Memory B cell (primary cell): ENCODE measurements at regions not wholly inside any gene's neighbourhood (a gene's known extent, or its start where the extent isn't known, plus 50 kb on each side); places are given as distances from the start of the nearest gene placed in this dataset.
"Not testable (repeated sequence)": the region's sequence is repeated elsewhere in the genome, so short reads cannot be mapped to it uniquely, and the experiment has no call there.

Source experiments
- ATAC-seq: fragments of 150-1000 bp; cut with Tn5 transposase; 2 replicates; pipeline ENCODE4 v1.10.0; 2021; ENCODE audit warnings: low read depth, mild to moderate bottlenecking, moderate library complexity
- DNase-seq, 2 donors: peaks; one replicate each; pipeline ENCODE4 v3.0.0; 2022; ENCODE audit warnings: low spot score in 2 of 2
- H3K27ac Mint-ChIP-seq: one replicate; pipeline ENCODE4 v1.8.0; 2022; ENCODE audit warnings: mild to moderate bottlenecking, moderate library complexity, mixed read lengths
- H3K27me3 Mint-ChIP-seq: one replicate; pipeline ENCODE4 v1.8.0; 2022; ENCODE audit warnings: mixed read lengths
- H3K36me3 Mint-ChIP-seq: one replicate; pipeline ENCODE4 v1.8.0; 2022; ENCODE audit warnings: mild to moderate bottlenecking, mixed read lengths
- H3K4me1 Mint-ChIP-seq: one replicate; pipeline ENCODE4 v1.8.0; 2022; ENCODE audit warnings: mixed read lengths
- H3K4me3 Mint-ChIP-seq: one replicate; pipeline ENCODE4 v1.8.0; 2022; ENCODE audit warnings: mild to moderate bottlenecking, moderate library complexity, mixed read lengths
- H3K9me3 Mint-ChIP-seq: one replicate; pipeline ENCODE4 v1.8.0; 2022; ENCODE audit warnings: mixed read lengths

- no peak for ATAC-seq
- Mint-ChIP-seq H3K36me3 (peaks cover 1% of the 10 kb centered on the region), H3K9me3 (no peaks in the 10 kb centered on the region)
Observed at GRCh38 chr2:43001055-43001378, 208.6 kb upstream of the HAAO start.

GRCh38 chr2:43000242-43001054 lies 208.1 kb upstream of the HAAO start:
- peaks cover 2% of the 10 kb centered on the region for H3K27me3 Mint-ChIP-seq

More at GRCh38 chr2:43001055-43001378, 208.6 kb upstream of the HAAO start:
- H3K27me3 Mint-ChIP-seq, result no peaks in the 10 kb centered on the region
- H3K4me1 Mint-ChIP-seq, result peaks cover 2% of the 10 kb centered on the region
- H3K4me3 Mint-ChIP-seq, result no peak overlapping the region
- DNase-seq, result no peak
- no peak overlapping the region for H3K27ac Mint-ChIP-seq

DNA sequence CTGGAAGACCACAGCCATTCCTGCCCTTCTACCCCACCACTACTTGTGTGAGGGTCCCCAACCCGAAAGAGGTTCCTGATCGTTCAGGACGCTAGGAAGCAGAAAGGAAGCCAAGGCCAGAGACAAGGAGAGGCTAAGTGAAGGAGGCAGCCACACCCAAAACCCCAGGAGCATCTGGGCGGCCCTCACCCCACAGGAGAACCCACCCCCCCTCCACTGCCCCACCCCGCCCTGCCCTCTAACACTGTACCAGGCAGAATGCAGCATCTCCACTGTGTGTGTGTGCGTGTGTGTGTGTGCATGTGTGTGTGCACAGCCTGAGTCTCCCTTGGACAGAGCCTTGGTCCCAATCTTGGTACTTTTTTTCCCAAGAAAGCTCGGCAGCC lies 207.5 kb upstream of the HAAO start:
- Mint-ChIP-seq H3K27me3 (peaks cover 2% of the 10 kb centered on the region), H3K4me3 (no peak overlapping the region), H3K36me3 (peaks cover 5% of the 10 kb centered on the region), H3K27ac (no peak overlapping the region), H3K4me1 (peaks cover 2% of the 10 kb centered on the region), H3K9me3 (peaks cover 5% of the 10 kb centered on the region)
- DNase-seq, result no peak
- ATAC-seq, result no peak

More at GRCh38 chr2:43000242-43001054, 208.1 kb upstream of the HAAO start:
- Mint-ChIP-seq H3K9me3 (peaks cover 5% of the 10 kb centered on the region), H3K36me3 (peaks cover 5% of the 10 kb centered on the region), H3K4me1 (peaks cover 2% of the 10 kb centered on the region), H3K27ac (peak overlapping the region; percentile 9), H3K4me3 (no peak overlapping the region)
- DNase-seq (no peak), ATAC-seq (peak; percentile 58)

GRCh38 chr2:42999391-42999841 lies 207.0 kb upstream of the HAAO start:
- H3K27ac Mint-ChIP-seq, result no peak overlapping the region
- H3K4me1 Mint-ChIP-seq, result peaks cover 2% of the 10 kb centered on the region
- peaks cover 5% of the 10 kb centered on the region for H3K36me3 Mint-ChIP-seq
- no peak overlapping the region for H3K4me3 Mint-ChIP-seq
- peaks cover 2% of the 10 kb centered on the region for H3K27me3 Mint-ChIP-seq
- peaks cover 5% of the 10 kb centered on the region for H3K9me3 Mint-ChIP-seq
- no peak for DNase-seq
- no peak for ATAC-seq

DNA sequence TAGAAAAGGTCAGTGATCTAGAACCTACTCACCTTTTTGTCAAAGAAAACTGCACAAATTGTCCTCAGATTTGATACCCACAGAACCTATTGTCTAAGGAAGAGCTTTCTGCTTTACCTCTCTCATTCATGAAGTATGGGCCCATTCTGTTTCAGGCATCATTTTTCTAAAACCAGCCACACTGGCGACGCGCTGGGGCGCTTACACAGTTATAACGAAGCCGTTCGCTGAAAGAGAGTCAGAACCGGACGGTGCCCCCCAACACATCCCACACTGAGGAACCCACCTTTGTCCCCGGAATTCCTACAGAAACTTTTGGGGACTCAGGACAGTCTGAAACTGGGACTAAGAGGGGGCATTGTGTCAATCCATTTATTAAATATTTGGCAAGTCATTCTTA lies 206.3 kb upstream of the HAAO start:
- no peak overlapping the region for H3K27ac Mint-ChIP-seq
- H3K4me3 Mint-ChIP-seq, result no peak overlapping the region
- peaks cover 2% of the 10 kb centered on the region for H3K27me3 Mint-ChIP-seq
- peaks cover 5% of the 10 kb centered on the region for H3K9me3 Mint-ChIP-seq
- no peaks in the 10 kb centered on the region for H3K4me1 Mint-ChIP-seq
- H3K36me3 Mint-ChIP-seq, result peaks cover 4% of the 10 kb centered on the region
- ATAC-seq (no peak), DNase-seq (no peak)

DNA sequence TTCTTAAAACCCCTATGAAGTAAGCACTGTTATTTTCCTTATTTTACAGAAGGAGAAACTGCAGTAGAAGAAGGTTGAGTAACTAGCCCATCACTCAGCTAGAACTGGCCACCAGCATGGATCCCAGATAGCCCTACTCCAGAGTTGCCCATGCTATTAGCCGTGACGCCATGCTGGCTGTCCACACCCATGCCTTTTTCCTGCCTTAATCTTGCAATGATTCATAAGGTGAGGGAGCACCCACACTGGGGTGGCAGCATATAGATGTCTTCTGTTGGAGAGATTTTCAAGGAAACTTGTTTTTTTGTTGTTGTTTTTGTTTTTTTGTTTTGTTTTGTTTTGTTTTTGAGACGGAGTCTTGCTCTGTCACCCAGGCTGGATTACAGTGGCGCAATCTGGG lies 204.1 kb upstream of the HAAO start:
- ATAC-seq (no peak), DNase-seq (no peak)
- H3K4me1 Mint-ChIP-seq, result no peaks in the 10 kb centered on the region
- H3K27me3 Mint-ChIP-seq, result peaks cover 2% of the 10 kb centered on the region
- peaks cover 4% of the 10 kb centered on the region for H3K36me3 Mint-ChIP-seq
- no peak overlapping the region for H3K4me3 Mint-ChIP-seq
- no peak overlapping the region for H3K27ac Mint-ChIP-seq
- H3K9me3 Mint-ChIP-seq, result peaks cover 5% of the 10 kb centered on the region

DNA sequence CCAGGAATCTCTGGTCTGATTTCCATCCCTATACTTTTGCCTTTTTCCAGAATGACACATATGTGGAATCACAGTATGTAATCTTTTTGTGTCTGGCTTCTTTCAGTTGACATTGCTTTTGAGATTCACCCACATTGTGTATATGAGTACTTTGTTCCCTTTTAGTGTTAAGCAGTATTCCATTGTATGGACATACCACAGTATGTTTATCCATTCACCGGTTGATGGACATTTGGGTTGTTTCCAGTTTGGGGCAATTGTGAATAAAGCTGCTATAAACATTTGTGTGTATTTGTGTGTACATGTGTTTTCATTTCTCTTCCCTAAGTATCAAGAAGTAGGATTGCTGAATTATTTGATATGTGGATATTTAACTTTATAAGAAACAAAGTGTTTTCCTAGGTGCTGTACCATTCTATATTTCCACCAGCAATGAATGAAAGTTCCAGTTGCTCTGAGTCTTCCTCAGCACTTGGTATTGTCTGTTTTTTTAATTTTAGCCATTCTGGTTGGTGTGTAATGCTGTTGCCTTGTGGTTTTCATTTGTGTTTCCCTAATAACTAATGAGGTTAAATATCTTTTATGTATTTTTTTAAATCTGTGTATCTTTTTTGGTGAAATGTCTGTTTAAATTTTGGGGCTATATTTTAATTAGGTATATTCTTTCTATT lies 203.5 kb upstream of the HAAO start:
- H3K4me3 Mint-ChIP-seq, result no peak overlapping the region
- ATAC-seq, result no peak
- DNase-seq, result no peak
- H3K27me3 Mint-ChIP-seq, result peaks cover 2% of the 10 kb centered on the region
- peaks cover 5% of the 10 kb centered on the region for H3K9me3 Mint-ChIP-seq
- no peaks in the 10 kb centered on the region for H3K4me1 Mint-ChIP-seq
- H3K27ac Mint-ChIP-seq, result no peak overlapping the region
- H3K36me3 Mint-ChIP-seq, result peaks cover 4% of the 10 kb centered on the region

- not testable (repeated sequence) for DNase-seq, H3K27me3 Mint-ChIP-seq, H3K4me3 Mint-ChIP-seq, ATAC-seq, H3K4me1 Mint-ChIP-seq, H3K27ac Mint-ChIP-seq, H3K36me3 Mint-ChIP-seq, H3K9me3 Mint-ChIP-seq
Observed at GRCh38 chr2:42989283-42990081, 197.1 kb upstream of the HAAO start.

DNA sequence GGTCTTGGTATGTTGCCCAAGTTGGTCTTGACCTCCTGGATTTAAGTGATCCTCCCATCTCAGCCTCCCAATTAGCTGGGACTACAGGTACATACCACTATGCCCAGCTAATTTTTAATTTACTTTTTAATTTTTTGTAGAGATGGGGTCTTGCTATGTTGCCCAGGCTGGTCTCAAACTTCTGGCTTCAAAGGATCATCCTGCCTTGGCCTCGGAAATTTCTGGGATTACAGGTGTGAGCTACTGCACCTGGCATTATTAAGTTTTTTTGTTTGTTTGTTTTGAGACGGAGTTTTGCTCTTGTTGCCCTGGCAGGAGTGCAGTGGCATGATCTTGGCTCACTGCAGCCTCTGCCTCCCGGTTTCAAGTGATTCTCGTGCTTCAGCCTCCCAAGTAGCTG lies 195.7 kb upstream of the HAAO start:
- not testable (repeated sequence) for H3K4me1 Mint-ChIP-seq, H3K36me3 Mint-ChIP-seq, ATAC-seq, H3K27me3 Mint-ChIP-seq, H3K27ac Mint-ChIP-seq, H3K9me3 Mint-ChIP-seq, H3K4me3 Mint-ChIP-seq, DNase-seq

DNA sequence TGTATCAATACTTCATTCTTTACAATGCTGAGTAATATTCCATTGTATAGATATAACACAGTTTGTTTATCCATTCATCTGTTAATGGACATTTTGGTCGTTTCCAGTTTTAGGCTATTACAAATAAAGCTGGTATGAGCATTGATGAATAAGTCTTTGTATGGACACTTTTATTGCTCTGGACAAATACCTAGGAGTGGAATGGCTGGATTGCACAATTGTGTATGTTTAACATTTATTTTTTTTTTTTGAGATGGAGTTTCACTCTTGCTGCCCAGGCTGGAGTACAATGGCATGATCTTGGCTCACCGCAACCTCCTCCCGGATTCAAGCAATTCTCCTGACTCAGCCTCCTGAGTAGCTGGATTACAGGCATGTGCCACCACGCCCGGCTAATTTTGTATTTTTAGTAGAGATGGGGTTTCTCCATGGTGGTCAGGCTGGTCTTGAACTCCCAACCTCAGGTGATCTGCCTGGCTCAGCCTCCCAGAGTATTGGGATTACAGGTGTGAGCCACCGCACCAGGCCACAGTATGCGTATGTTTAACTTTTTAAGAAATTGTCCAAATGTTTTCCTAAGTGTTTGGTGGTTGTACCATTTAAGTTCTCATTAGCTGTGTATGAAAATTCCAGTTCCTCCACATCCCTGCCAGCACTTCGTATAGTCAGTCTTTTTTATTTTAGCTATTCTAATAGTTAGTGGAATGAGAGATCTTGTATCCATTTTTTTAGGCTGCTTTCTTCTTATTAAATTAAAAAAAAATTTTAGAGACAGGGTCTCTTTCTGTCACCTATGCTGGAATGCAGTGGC lies 194.9 kb upstream of the HAAO start:
- Mint-ChIP-seq H3K4me1 (no peaks in the 10 kb centered on the region), H3K36me3 (peaks cover 2% of the 10 kb centered on the region), H3K4me3 (no peak overlapping the region), H3K27ac (no peak overlapping the region), H3K9me3 (peaks cover 1% of the 10 kb centered on the region), H3K27me3 (peaks cover 1% of the 10 kb centered on the region)
- ATAC-seq (no peak), DNase-seq (no peak)

GRCh38 chr2:42984617-42985016 lies 192.2 kb upstream of the HAAO start:
- Mint-ChIP-seq H3K27ac (no peak overlapping the region), H3K36me3 (no peaks in the 10 kb centered on the region), H3K9me3 (no peaks in the 10 kb centered on the region), H3K4me1 (no peaks in the 10 kb centered on the region), H3K4me3 (no peak overlapping the region), H3K27me3 (no peaks in the 10 kb centered on the region)
- no peak for ATAC-seq
- no peak for DNase-seq

- Mint-ChIP-seq H3K9me3 (no peaks in the 10 kb centered on the region), H3K36me3 (no peaks in the 10 kb centered on the region), H3K27ac (no peak overlapping the region), H3K4me1 (no peaks in the 10 kb centered on the region), H3K27me3 (no peaks in the 10 kb centered on the region), H3K4me3 (no peak overlapping the region)
- no peak for DNase-seq
- ATAC-seq, result no peak
Observed at GRCh38 chr2:42984081-42984480, 191.7 kb upstream of the HAAO start.

GRCh38 chr2:42980764-42981416 lies 188.5 kb upstream of the HAAO start:
- H3K9me3 Mint-ChIP-seq, result no peaks in the 10 kb centered on the region
- no peak overlapping the region for H3K27ac Mint-ChIP-seq
- no peaks in the 10 kb centered on the region for H3K36me3 Mint-ChIP-seq
- ATAC-seq (no peak), DNase-seq (no peak)
- H3K27me3 Mint-ChIP-seq, result peaks cover 2% of the 10 kb centered on the region
- H3K4me1 Mint-ChIP-seq, result peaks cover 17% of the 10 kb centered on the region
- no peak overlapping the region for H3K4me3 Mint-ChIP-seq
